WI38 (cell line): ENCODE measurements at regions not wholly inside any gene's neighbourhood (a gene's known extent, or its start where the extent isn't known, plus 50 kb on each side); places are given as distances from the start of the nearest gene placed in this dataset.

ENCODE experiments used
- H3K4me3 ChIP-seq: 2 replicates; pipeline ENCODE4 v1.5.1; 2011; ENCODE audit warnings: low read depth, mild to moderate bottlenecking, control low read depth, low read length
- CTCF ChIP-seq: IDR thresholded peaks from 2 replicates; pipeline ENCODE4 v1.5.1; 2012; ENCODE audit warnings: low read depth, mild to moderate bottlenecking, control low read depth, low read length

GRCh38 chr14:95818581-95818980, 58.1 kb upstream of the TUNAR start:
- no peak overlapping the region for H3K4me3 ChIP-seq
- TF ChIP-seq CTCF: no peak

DNA sequence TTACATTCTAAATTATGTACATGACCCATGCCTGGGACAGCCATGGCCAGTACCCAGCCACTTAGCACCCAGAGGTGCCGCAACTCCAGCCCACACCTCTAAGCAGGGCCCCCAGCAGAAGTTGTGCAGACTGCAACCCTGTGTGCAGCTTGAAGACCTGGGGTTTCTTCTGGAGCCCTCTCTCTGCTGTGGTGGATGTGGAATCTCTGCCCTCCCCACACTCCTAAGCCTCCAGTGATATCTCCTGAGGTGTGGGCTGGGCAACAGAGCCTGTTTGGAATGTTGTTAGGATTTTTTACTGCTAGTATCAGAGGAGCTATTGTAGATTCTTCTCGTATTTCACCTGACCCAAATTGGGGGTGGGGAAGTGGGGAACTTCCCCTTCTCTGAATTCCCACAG, 59.4 kb upstream of the TUNAR start:
- no peak overlapping the region for H3K4me3 ChIP-seq
- no peak for TF ChIP-seq CTCF

DNA sequence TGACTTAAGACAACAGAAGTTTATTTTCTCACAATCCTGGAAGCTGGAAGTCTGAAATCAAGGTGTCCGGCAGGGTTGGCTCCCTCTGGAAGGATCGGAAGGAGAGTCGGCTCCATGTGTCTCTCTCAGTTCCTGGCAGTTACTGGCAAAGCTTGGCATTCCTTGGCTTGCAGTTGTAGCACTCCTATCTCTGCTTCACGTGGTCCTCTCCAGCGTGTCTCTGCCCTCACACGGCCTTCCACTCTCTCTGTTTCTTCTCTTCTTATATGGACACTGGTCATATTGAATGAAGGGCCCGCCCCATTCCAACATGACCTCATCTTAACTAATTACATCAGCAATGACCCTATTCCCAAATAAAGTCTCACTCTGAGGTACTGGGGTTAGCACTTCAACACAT, 60.1 kb upstream of the TUNAR start:
- no peak for TF ChIP-seq CTCF

GRCh38 chr14:95815226-95815690, 61.4 kb upstream of the TUNAR start:
- TF ChIP-seq CTCF: no peak
- no peak overlapping the region for H3K4me3 ChIP-seq

More for the DNA sequence above, 60.1 kb upstream of the TUNAR start:
- no peak overlapping the region for H3K4me3 ChIP-seq

GRCh38 chr14:95814363-95815225, 62.0 kb upstream of the TUNAR start:
- H3K4me3 ChIP-seq: no peak overlapping the region
- no peak for TF ChIP-seq CTCF

GRCh38 chr14:95811813-95812212, 64.8 kb upstream of the TUNAR start:
- no peak overlapping the region for H3K4me3 ChIP-seq
- no peak for TF ChIP-seq CTCF

GRCh38 chr14:95808371-95808770, 68.3 kb upstream of the TUNAR start:
- no peak for TF ChIP-seq CTCF
- no peak overlapping the region for H3K4me3 ChIP-seq
